K562 (cell line): ENCODE measurements at regions not wholly inside any gene's neighbourhood (a gene's known extent, or its start where the extent isn't known, plus 50 kb on each side); places are given as distances from the start of the nearest gene placed in this dataset.

Experiments
- ATAC-seq: fragments of 200-7000 bp; cut with Tn5 transposase; 3 replicates; pipeline ENCODE4 v1.9.1; 2020; ENCODE audit warnings: moderate library complexity
- BruUV-seq: library from RNA; stranded (reverse); fragments of 400-500 nt; replicated peaks from 2 replicates; lab custom pipeline; 2021; lab: Mats Ljungman, UMichigan
- CTCF ChIA-PET: fragments of 300-600 bp; formaldehyde crosslinking; extraction: SDS; loops from one replicate; lab custom pipeline; 2021; ENCODE audit warnings: low intra/inter-chr PET ratio; lab: Yijun Ruan, JAX
- POLR2A ChIA-PET: fragments of 300-600, 350-650 bp; sonication (Branson Sonifier 250); formaldehyde crosslinking; extraction: SDS; loops from one replicate; lab custom pipeline; 2021; ENCODE audit warnings: antibody characterized with exemption, inconsistent platforms; lab: Yijun Ruan, JAX
- DNase-seq, 4 experiments: peaks; one replicate each; pipeline versions ENCODE4 v3.0.0 to v3.0.0-alpha.2; 2011 to 2018; ENCODE audit warnings: low spot score in 3 of 4, mixed read lengths in 3 of 4; ENCODE audit errors: extremely low read depth in 1 of 4
- FAIRE-seq: peaks from 2 replicates; lab custom pipeline; 2011; peaks lifted over from hg19 to GRCh38; lab: Jason Lieb, UNC
- H2AFZ ChIP-seq: 2 replicates; pipeline ENCODE4 v1.6.0; 2011; ENCODE audit warnings: low read depth, low read length, control low read depth, inconsistent platforms
- H3K27ac ChIP-seq: fragments of 200-600 bp; 3 replicates; pipeline ENCODE4 v1.8.0; 2011; ENCODE audit warnings: low read depth, mild to moderate bottlenecking, control low read depth, inconsistent platforms, low read length, moderate library complexity, mixed read lengths; ENCODE audit errors: extremely low read depth
- H3K27me3 ChIP-seq, 2 experiments: fragments of 300-600 bp in 1 of 2; 2 replicates in 1 of 2; 3 replicates in 1 of 2; pipeline versions ENCODE4 v1.6.0 to v1.8.0; 2011; ENCODE audit warnings: inconsistent platforms in 2 of 2, low read length in 2 of 2, mild to moderate bottlenecking in 1 of 2, mixed read lengths in 1 of 2, moderate library complexity in 1 of 2; ENCODE audit not compliant: control insufficient read depth in 2 of 2, insufficient read depth in 2 of 2
- H3K36me3 ChIP-seq: fragments of 300-600 bp; 3 replicates; pipeline ENCODE4 v1.8.0; 2011; ENCODE audit warnings: mild to moderate bottlenecking, low read length, inconsistent platforms; ENCODE audit not compliant: control insufficient read depth, insufficient read depth
- H3K4me1 ChIP-seq, 2 experiments: fragments of 200-600 bp in 1 of 2; replicated peaks in 1 of 2; 2 replicates in 1 of 2; 3 replicates in 1 of 2; pipeline versions ENCODE4 v1.5.1 to v1.8.0; 2011; ENCODE audit warnings: inconsistent platforms in 2 of 2, low read length in 2 of 2, mild to moderate bottlenecking in 1 of 2, mixed read lengths in 1 of 2, moderate library complexity in 1 of 2; ENCODE audit not compliant: control insufficient read depth in 2 of 2, insufficient read depth in 2 of 2
- H3K4me2 ChIP-seq: 2 replicates; pipeline ENCODE4 v1.6.1; 2011; ENCODE audit warnings: low read length, control low read depth, inconsistent platforms, mixed read lengths; ENCODE audit not compliant: insufficient read depth
- H3K4me3 ChIP-seq: fragments of 200-600 bp; sonication (generic), shearing (Covaris generic); 2 replicates; pipeline ENCODE4 v1.5.1; 2016; ENCODE audit warnings: control low read depth, inconsistent platforms
- H3K79me2 ChIP-seq: fragments of 200-600 bp; 3 replicates; pipeline ENCODE4 v1.8.0; 2011; ENCODE audit warnings: low read length, inconsistent platforms; ENCODE audit not compliant: control insufficient read depth, insufficient read depth
- H3K9ac ChIP-seq, 2 experiments: 2 replicates each; pipeline versions ENCODE4 v1.6.0 to v1.6.1; 2011; ENCODE audit warnings: low read depth in 2 of 2, low read length in 2 of 2, control low read depth in 1 of 2, inconsistent platforms in 1 of 2, mild to moderate bottlenecking in 1 of 2, mixed read lengths in 1 of 2; ENCODE audit not compliant: insufficient read depth in 1 of 2
- H3K9me1 ChIP-seq: one replicate; pipeline ENCODE4 v1.6.0; 2011; ENCODE audit warnings: inconsistent platforms, mild to moderate bottlenecking, low read length, moderate library complexity; ENCODE audit not compliant: control insufficient read depth, insufficient read depth
- H3K9me3 ChIP-seq: replicated peaks from 2 replicates; pipeline ENCODE4 v1.5.1; 2011; ENCODE audit warnings: low read depth, low read length, inconsistent platforms; ENCODE audit not compliant: control insufficient read depth, insufficient read depth
- H4K20me1 ChIP-seq: replicated peaks from 2 replicates; pipeline ENCODE4 v1.6.1; 2011; ENCODE audit warnings: low read length, inconsistent platforms, mixed read lengths; ENCODE audit not compliant: control insufficient read depth, insufficient read depth
- DACH1 ChIP-seq: fragments of 450-650 bp; IDR thresholded peaks from 2 replicates; pipeline ENCODE4 v1.6.1; 2018; ENCODE audit not compliant: partially characterized antibody
- ZKSCAN1 ChIP-seq: fragments of 150-350 bp; IDR thresholded peaks from 2 replicates; pipeline ENCODE4 v1.6.1; 2016; ENCODE audit warnings: low read depth, low read length
- ZNF431 ChIP-seq: sonication (generic); formaldehyde crosslinking; IDR thresholded peaks from 2 replicates; pipeline ENCODE4 v1.8.0; 2022; ENCODE audit warnings: mild to moderate bottlenecking, missing genetic modification reagents
- ZNF511 ChIP-seq: sonication (generic); formaldehyde crosslinking; IDR thresholded peaks from 2 replicates; pipeline ENCODE4 v1.8.0; 2022; ENCODE audit warnings: mild to moderate bottlenecking, missing genetic modification reagents
- ZNF766 ChIP-seq: fragments of 200-800 bp; sonication (Bioruptor generic); conservative IDR thresholded peaks from 2 replicates; pipeline ENCODE4 v1.6.1; 2016; ENCODE audit warnings: missing genetic modification characterization, missing compliant biosample characterization
- WGBS: fragments of 100-300 bp; shearing (Covaris generic); methylation state at CpG from one replicate; pipeline ENCODE4 v1.1.6; 2016; ENCODE audit warnings: low coverage, mixed read lengths; ENCODE audit not compliant: insufficient coverage; ENCODE audit errors: missing lambda C conversion rate; 5-methylcytosine and 5-hydroxymethylcytosine counted together
- in situ Hi-C: fragments of 300-500 bp; cut with MboI; formaldehyde crosslinking; loops from 4 replicates; pipeline ENCODE4 v1.15.0; 2018; ENCODE audit warnings: inconsistent platforms, mixed read lengths
- intact Hi-C: fragments of 100-400 bp; cut with micrococcal nuclease; formaldehyde crosslinking; loops from 2 replicates; pipeline ENCODE4 v1.14.2; 2022
- TF ChIP-seq, protein P1 (sequence below): fragments of 250-450 bp; sonication (Bioruptor Pico); IDR thresholded peaks from 2 replicates; pipeline ENCODE4 v1.4.0; 2020; ENCODE audit warnings: borderline replicate concordance
- TF ChIP-seq, protein P2 (sequence below), 2 experiments: fragments of 450-650 bp; IDR thresholded peaks; 2 replicates each; pipeline ENCODE4 v1.6.1; 2016
- TF ChIP-seq, protein P3 (sequence below): sonication (generic); formaldehyde crosslinking; IDR thresholded peaks from 2 replicates; pipeline ENCODE4 v1.8.1; 2023; ENCODE audit warnings: mild to moderate bottlenecking, missing genetic modification reagents

- TF ChIP-seq ZNF431 (CRISPR knock-in tag) = no peak
These were observed 164.9 kb upstream of the BMP4 start (continued) for GRCh38 chr14:54121466-54122027.

GRCh38 chr14:54123841-54124240, 167.2 kb upstream of the BMP4 start:
- no peak overlapping the region for H3K4me3 ChIP-seq
- H3K9me1 ChIP-seq = no peaks in the 10 kb centered on the region
- FAIRE-seq (no peak), ATAC-seq (no peak), DNase-seq (no peak)
- H3K4me2 ChIP-seq = no peak overlapping the region
- TF ChIP-seq ZKSCAN1 (no peak), DACH1 (no peak), ZNF766 (CRISPR knock-in tag) (no peak), ZNF511 (CRISPR knock-in tag) (no peak)
- TF ChIP-seq, protein P1, sequence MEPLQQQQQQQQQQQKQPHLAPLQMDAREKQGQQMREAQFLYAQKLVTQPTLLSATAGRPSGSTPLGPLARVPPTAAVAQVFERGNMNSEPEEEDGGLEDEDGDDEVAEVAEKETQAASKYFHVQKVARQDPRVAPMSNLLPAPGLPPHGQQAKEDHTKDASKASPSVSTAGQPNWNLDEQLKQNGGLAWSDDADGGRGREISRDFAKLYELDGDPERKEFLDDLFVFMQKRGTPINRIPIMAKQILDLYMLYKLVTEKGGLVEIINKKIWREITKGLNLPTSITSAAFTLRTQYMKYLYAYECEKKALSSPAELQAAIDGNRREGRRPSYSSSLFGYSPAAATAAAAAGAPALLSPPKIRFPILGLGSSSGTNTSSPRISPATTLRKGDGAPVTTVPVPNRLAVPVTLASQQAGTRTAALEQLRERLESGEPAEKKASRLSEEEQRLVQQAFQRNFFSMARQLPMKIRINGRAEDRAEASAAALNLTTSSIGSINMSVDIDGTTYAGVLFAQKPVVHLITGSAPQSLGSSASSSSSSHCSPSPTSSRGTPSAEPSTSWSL (CRISPR knock-in tag) = no peak
- TF ChIP-seq, protein P2, sequence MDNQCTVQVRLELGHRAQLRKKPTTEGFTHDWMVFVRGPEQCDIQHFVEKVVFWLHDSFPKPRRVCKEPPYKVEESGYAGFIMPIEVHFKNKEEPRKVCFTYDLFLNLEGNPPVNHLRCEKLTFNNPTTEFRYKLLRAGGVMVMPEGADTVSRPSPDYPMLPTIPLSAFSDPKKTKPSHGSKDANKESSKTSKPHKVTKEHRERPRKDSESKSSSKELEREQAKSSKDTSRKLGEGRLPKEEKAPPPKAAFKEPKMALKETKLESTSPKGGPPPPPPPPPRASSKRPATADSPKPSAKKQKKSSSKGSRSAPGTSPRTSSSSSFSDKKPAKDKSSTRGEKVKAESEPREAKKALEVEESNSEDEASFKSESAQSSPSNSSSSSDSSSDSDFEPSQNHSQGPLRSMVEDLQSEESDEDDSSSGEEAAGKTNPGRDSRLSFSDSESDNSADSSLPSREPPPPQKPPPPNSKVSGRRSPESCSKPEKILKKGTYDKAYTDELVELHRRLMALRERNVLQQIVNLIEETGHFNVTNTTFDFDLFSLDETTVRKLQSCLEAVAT (IDR thresholded peaks at IDR 0.05) = no peak
- TF ChIP-seq, protein P3, sequence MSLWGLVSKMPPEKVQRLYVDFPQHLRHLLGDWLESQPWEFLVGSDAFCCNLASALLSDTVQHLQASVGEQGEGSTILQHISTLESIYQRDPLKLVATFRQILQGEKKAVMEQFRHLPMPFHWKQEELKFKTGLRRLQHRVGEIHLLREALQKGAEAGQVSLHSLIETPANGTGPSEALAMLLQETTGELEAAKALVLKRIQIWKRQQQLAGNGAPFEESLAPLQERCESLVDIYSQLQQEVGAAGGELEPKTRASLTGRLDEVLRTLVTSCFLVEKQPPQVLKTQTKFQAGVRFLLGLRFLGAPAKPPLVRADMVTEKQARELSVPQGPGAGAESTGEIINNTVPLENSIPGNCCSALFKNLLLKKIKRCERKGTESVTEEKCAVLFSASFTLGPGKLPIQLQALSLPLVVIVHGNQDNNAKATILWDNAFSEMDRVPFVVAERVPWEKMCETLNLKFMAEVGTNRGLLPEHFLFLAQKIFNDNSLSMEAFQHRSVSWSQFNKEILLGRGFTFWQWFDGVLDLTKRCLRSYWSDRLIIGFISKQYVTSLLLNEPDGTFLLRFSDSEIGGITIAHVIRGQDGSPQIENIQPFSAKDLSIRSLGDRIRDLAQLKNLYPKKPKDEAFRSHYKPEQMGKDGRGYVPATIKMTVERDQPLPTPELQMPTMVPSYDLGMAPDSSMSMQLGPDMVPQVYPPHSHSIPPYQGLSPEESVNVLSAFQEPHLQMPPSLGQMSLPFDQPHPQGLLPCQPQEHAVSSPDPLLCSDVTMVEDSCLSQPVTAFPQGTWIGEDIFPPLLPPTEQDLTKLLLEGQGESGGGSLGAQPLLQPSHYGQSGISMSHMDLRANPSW (CRISPR knock-in tag) = no peak
- ChIA-PET POLR2A (interaction anchor here (0.6 kb wide), 1 partner anchor 582 kb away, joined by 3 read pairs; no protein-coding TSS in a partner anchor), CTCF (no interaction called here)
- no peak overlapping the region for H3K27ac ChIP-seq
- no peaks in the 10 kb centered on the region for H3K27me3 ChIP-seq
- no peaks in the 10 kb centered on the region for H4K20me1 ChIP-seq
- H3K36me3 ChIP-seq = no peaks in the 10 kb centered on the region
- H3K9me3 ChIP-seq = no peaks in the 10 kb centered on the region
- intact Hi-C loops = no loop called here
- H3K79me2 ChIP-seq = no peaks in the 10 kb centered on the region
- 0% methylated on average over 2 of the region's 2 CpGs for WGBS
- no TSS peak for BruUV-seq
- no peak overlapping the region for H3K9ac ChIP-seq
- no peaks in the 10 kb centered on the region for H3K4me1 ChIP-seq
- H2AFZ ChIP-seq = no peak overlapping the region
- in situ Hi-C loops = no loop called here
